Pancreas (tissue), 10 donors: ENCODE measurements at regions not wholly inside any gene's neighbourhood (a gene's known extent, or its start where the extent isn't known, plus 50 kb on each side); places are given as distances from the start of the nearest gene placed in this dataset.
"Not testable (repeated sequence)": the region's sequence is repeated elsewhere in the genome, so short reads cannot be mapped to it uniquely, and the experiment has no call there.

Source experiments
- ATAC-seq, 4 donors: fragments of 200-7000 bp; cut with Tn5 transposase; one replicate each; pipeline versions ENCODE4 v1.8.0 to v1.9.1; 2020; ENCODE audit warnings: mild to moderate bottlenecking in 4 of 4, moderate library complexity in 4 of 4
- DNase-seq, 6 donors: peaks; one replicate each; pipeline ENCODE4 v3.0.0-alpha.2; 2020
- FAIRE-seq: peaks from 2 replicates; lab custom pipeline; 2012; peaks lifted over from hg19 to GRCh38; lab: Jason Lieb, UNC
- H3K27ac ChIP-seq, 4 donors: fragments of 200-600 bp; sonication (generic); 1 replicate in 3 of 4; 2 replicates in 1 of 4; pipeline versions ENCODE4 v1.5.0 to v1.8.0; 2020
- H3K27me3 ChIP-seq, 4 donors: fragments of 200-600 bp; one replicate each; pipeline ENCODE4 v1.8.0; 2021
- H3K36me3 ChIP-seq, 3 donors: fragments of 200-600 bp; sonication (generic) in 1 of 3; one replicate each; pipeline versions ENCODE4 v1.5.0 to v1.8.0; 2020 to 2021
- H3K4me1 ChIP-seq, 3 donors: fragments of 200-600 bp; one replicate each; pipeline ENCODE4 v1.8.0; 2021
- H3K4me3 ChIP-seq, 4 donors: fragments of 200-600 bp; sonication (generic) in 2 of 4; one replicate each; pipeline versions ENCODE4 v1.5.0 to v1.8.0; 2020 to 2021
- H3K9me3 ChIP-seq, 4 donors: fragments of 200-600 bp; one replicate each; pipeline ENCODE4 v1.8.0; 2021
- CTCF ChIP-seq, 4 donors: fragments of 200-600 bp; sonication (generic) in 3 of 4; IDR thresholded peaks; one replicate each; pipeline versions ENCODE4 v1.5.0 to v1.8.0; 2021; ENCODE audit warnings: antibody characterized with exemption in 4 of 4
- WGBS, 2 donors: extraction: QIAGEN DNeasy Blood & Tissue Kit; methylation state at CpG; one replicate each; pipeline ENCODE4 v1.1.7; 2013; 5-methylcytosine and 5-hydroxymethylcytosine counted together
- intact Hi-C, 3 donors: fragments of 100-400 bp; cut with DNase I; formaldehyde crosslinking; loops; one replicate each; pipeline versions ENCODE4 v1.11.1 to v1.14.2; 2022
- donor health status: healthy with polysubstance abuse.
- donor health status: DM: no; HTN: no; CAD: no; lungs with moderate emphysema.
- donor health status: DM: no; HTN: no; CAD: no.
- donor health status: control.
- donor health status: control.
- donor health status: Bipolar disorder and iron deficiency.
- donor health status: DM: yes; HTN: yes; CAD: no.
- donor health status: DM: no; HTN: no; CAD: no.
- donor health status: DM: no; HTN: no; CAD: no.
- donor health status: DM: yes; HTN: yes; CAD: no.

- no peak for DNase-seq
- intact Hi-C loops: no loop called here
These were observed 440.4 kb upstream of the CD180 start for GRCh38 chr5:67636850-67637524.

GRCh38 chr5:67636091-67636490, 439.5 kb upstream of the CD180 start:
- no peak for DNase-seq
- no peaks in the 10 kb centered on the region for H3K36me3 ChIP-seq
- no peak for TF ChIP-seq CTCF (IDR thresholded peaks at IDR 0.05)
- no peaks in the 10 kb centered on the region for H3K4me1 ChIP-seq
- FAIRE-seq: no peak
- 64 to 70% methylated on average over 1 of the region's 1 CpG for WGBS, 2 donors
- no peaks in the 10 kb centered on the region for H3K27me3 ChIP-seq
- H3K4me3 ChIP-seq: no peak overlapping the region
- intact Hi-C loops: no loop called here
- no peaks in the 10 kb centered on the region for H3K9me3 ChIP-seq
- H3K27ac ChIP-seq: no peak overlapping the region
- peak in 1 of 4 donors; percentile 31 for ATAC-seq

More at GRCh38 chr5:67636850-67637524, 440.4 kb upstream of the CD180 start:
- ATAC-seq (no peak), FAIRE-seq (no peak)
- H3K9me3 ChIP-seq: no peaks in the 10 kb centered on the region
- no peak for TF ChIP-seq CTCF (IDR thresholded peaks at IDR 0.05)
- no peaks in the 10 kb centered on the region for H3K36me3 ChIP-seq
- no peak overlapping the region for H3K4me3 ChIP-seq
- H3K4me1 ChIP-seq: no peaks in the 10 kb centered on the region
- no peaks in the 10 kb centered on the region for H3K27me3 ChIP-seq
- H3K27ac ChIP-seq: no peak overlapping the region
- 69 to 78% methylated on average over 3 of the region's 3 CpGs for WGBS, 2 donors

DNA sequence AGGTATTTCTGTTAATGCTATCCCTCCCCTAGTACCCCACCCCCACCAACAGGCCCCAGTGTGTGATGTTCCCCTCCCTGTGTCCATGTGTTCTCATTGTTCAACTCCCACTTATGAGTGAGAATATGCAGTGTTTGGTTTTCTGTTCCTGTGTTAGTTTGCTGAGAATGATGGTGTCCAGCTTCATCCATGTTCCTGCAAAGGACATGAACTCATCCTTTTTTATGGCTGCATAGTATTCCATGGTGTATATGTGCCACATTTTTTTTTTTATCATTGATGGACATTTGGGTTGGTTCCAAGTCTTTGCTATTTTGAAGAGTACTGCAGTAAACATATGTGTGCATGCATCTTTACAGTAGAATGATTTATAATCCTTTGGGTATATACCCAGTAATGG, 430.5 kb upstream of the CD180 start:
- H3K9me3 ChIP-seq, H3K27ac ChIP-seq, H3K27me3 ChIP-seq, H3K4me3 ChIP-seq, H3K36me3 ChIP-seq, ATAC-seq, DNase-seq, H3K4me1 ChIP-seq, FAIRE-seq, intact Hi-C loops: not testable (repeated sequence)

GRCh38 chr5:67623078-67623477, 426.5 kb upstream of the CD180 start:
- no peaks in the 10 kb centered on the region for H3K36me3 ChIP-seq
- ATAC-seq (no peak), DNase-seq (no peak), FAIRE-seq (no peak)
- H3K9me3 ChIP-seq: no peaks in the 10 kb centered on the region
- no peak overlapping the region for H3K27ac ChIP-seq
- H3K4me3 ChIP-seq: no peak overlapping the region
- H3K27me3 ChIP-seq: no peaks in the 10 kb centered on the region
- H3K4me1 ChIP-seq: no peaks in the 10 kb centered on the region
- intact Hi-C loops: no loop called here
- TF ChIP-seq CTCF (IDR thresholded peaks at IDR 0.05): no peak
- 75 to 90% methylated on average over 1 of the region's 1 CpG for WGBS, 2 donors

DNA sequence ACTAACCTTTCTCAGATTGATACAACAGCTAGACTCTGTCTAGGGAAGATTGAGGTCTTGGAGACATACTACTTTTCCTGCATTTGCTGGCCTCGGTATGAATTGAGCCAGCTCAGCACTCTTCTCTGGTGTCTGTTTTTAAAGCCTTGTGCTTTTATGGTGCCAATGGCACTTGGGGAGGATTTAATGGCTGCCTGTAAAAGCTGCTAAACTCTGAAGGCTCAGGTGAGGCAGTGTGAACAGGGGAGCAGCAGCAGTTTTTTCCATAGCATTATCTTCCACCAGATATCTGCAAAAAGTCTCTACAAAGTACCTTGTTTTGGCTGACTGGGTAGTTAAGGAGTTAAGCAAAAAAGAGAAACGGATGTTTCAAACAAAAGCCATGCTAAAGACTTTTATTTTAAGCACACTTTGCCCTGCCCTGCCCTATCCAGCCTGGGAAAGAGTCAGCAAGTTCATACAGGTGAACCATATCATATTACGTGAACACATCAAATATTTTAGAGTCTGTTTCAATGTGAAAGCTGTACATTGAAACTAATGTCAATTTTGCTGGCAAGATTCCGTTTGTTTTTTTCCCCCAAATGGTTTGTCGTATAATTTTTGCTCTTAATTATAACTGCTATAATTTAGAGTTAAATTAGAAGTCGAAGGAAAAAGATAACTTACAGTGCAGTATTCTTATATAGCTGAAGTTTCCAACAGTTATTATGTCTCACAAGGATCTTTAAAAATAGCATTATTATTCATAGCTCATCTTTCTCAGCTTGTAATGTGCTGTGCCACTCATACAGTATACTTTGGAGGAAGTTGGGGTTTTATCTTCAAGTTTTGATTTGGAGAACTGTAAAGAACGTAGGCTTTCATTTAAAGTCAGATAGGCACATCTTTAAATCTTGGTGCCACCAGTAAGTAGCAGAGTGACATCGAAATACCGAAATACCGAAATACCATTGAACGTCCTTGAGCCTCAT, 424.1 kb upstream of the CD180 start:
- Histone ChIP-seq H3K27me3 (no peaks in the 10 kb centered on the region), H3K9me3 (no peaks in the 10 kb centered on the region), H3K36me3 (no peaks in the 10 kb centered on the region), H3K4me3 (no peak overlapping the region), H3K4me1 (no peaks in the 10 kb centered on the region), H3K27ac (no peak overlapping the region)
- WGBS, 2 donors: 61 to 68% methylated on average over 11 of the region's 11 CpGs
- intact Hi-C loops: no loop called here
- DNase-seq: no peak
- no peak for TF ChIP-seq CTCF (IDR thresholded peaks at IDR 0.05)
- ATAC-seq: no peak
- no peak for FAIRE-seq
